ENCODE measurements at regions not wholly inside any gene's neighbourhood (a gene's known extent, or its start where the extent isn't known, plus 50 kb on each side); places are given as distances from the start of the nearest gene placed in this dataset.

- DNase-seq (ENCODE audit: low read depth in 4 of 6, low spot score in 6 of 6) = no peak
- Histone ChIP-seq H3K4me3 (ENCODE audit: low read depth, low read length) (no peak overlapping the region), H3K27me3 (ENCODE audit: control insufficient read depth, insufficient read depth, low read length) (no peaks in the 10 kb centered on the region), H3K9me3 (ENCODE audit: control insufficient read depth, insufficient read depth, low read length) (no peaks in the 10 kb centered on the region), H3K36me3 (ENCODE audit: control insufficient read depth, insufficient read depth, low read length) (no peaks in the 10 kb centered on the region), H3K27ac (ENCODE audit: low read depth, low read length) (no peak overlapping the region), H3K4me1 (ENCODE audit: control insufficient read depth, insufficient read depth, low read length) (no peaks in the 10 kb centered on the region)
- no CpG with 5 or more reads among the region's 1 CpG for WGBS (ENCODE audit: insufficient coverage)
These were observed 559.1 kb upstream of the TRPC7 start for GRCh38 chr5:136924490-136924889.

GRCh38 chr5:136910625-136911024 lies 545.3 kb upstream of the TRPC7 start:
- no peak overlapping the region for H3K27ac ChIP-seq (ENCODE audit: low read depth, low read length)
- WGBS (ENCODE audit: insufficient coverage) = 71% methylated on average over 1 of the region's 2 CpGs
- no peaks in the 10 kb centered on the region for H3K4me1 ChIP-seq (ENCODE audit: control insufficient read depth, insufficient read depth, low read length)
- no peaks in the 10 kb centered on the region for H3K36me3 ChIP-seq (ENCODE audit: control insufficient read depth, insufficient read depth, low read length)
- H3K4me3 ChIP-seq (ENCODE audit: low read depth, low read length) = no peak overlapping the region
- DNase-seq (ENCODE audit: low read depth in 4 of 6, low spot score in 6 of 6) = no peak
- H3K27me3 ChIP-seq (ENCODE audit: control insufficient read depth, insufficient read depth, low read length) = no peaks in the 10 kb centered on the region
- H3K9me3 ChIP-seq (ENCODE audit: control insufficient read depth, insufficient read depth, low read length) = no peaks in the 10 kb centered on the region

GRCh38 chr5:136909906-136910305 lies 544.6 kb upstream of the TRPC7 start:
- no peaks in the 10 kb centered on the region for H3K9me3 ChIP-seq (ENCODE audit: control insufficient read depth, insufficient read depth, low read length)
- no peaks in the 10 kb centered on the region for H3K36me3 ChIP-seq (ENCODE audit: control insufficient read depth, insufficient read depth, low read length)

GRCh38 chr5:136907371-136907770 lies 542.0 kb upstream of the TRPC7 start:
- H3K4me1 ChIP-seq (ENCODE audit: control insufficient read depth, insufficient read depth, low read length) = no peaks in the 10 kb centered on the region
- 40% methylated on average over 1 of the region's 3 CpGs for WGBS (ENCODE audit: insufficient coverage)
- H3K4me3 ChIP-seq (ENCODE audit: low read depth, low read length) = no peak overlapping the region
- no peaks in the 10 kb centered on the region for H3K27me3 ChIP-seq (ENCODE audit: control insufficient read depth, insufficient read depth, low read length)
- DNase-seq (ENCODE audit: low read depth in 4 of 6, low spot score in 6 of 6) = peak in 1 of 6 donors; percentile 76
- H3K36me3 ChIP-seq (ENCODE audit: control insufficient read depth, insufficient read depth, low read length) = no peaks in the 10 kb centered on the region
- no peak overlapping the region for H3K27ac ChIP-seq (ENCODE audit: low read depth, low read length)
- H3K9me3 ChIP-seq (ENCODE audit: control insufficient read depth, insufficient read depth, low read length) = no peaks in the 10 kb centered on the region

More at GRCh38 chr5:136909906-136910305, 544.6 kb upstream of the TRPC7 start:
- Histone ChIP-seq H3K4me3 (ENCODE audit: low read depth, low read length) (no peak overlapping the region), H3K27ac (ENCODE audit: low read depth, low read length) (no peak overlapping the region), H3K27me3 (ENCODE audit: control insufficient read depth, insufficient read depth, low read length) (no peaks in the 10 kb centered on the region), H3K4me1 (ENCODE audit: control insufficient read depth, insufficient read depth, low read length) (no peaks in the 10 kb centered on the region)
- WGBS (ENCODE audit: insufficient coverage) = 100% methylated on average over 1 of the region's 2 CpGs
- DNase-seq (ENCODE audit: low read depth in 4 of 6, low spot score in 6 of 6) = peak in 1 of 6 donors; percentile 15

GRCh38 chr5:136906545-136906944 lies 541.2 kb upstream of the TRPC7 start:
- WGBS (ENCODE audit: insufficient coverage) = no CpG with 5 or more reads among the region's 1 CpG
- H3K4me1 ChIP-seq (ENCODE audit: control insufficient read depth, insufficient read depth, low read length) = no peaks in the 10 kb centered on the region
- no peaks in the 10 kb centered on the region for H3K9me3 ChIP-seq (ENCODE audit: control insufficient read depth, insufficient read depth, low read length)
- H3K36me3 ChIP-seq (ENCODE audit: control insufficient read depth, insufficient read depth, low read length) = no peaks in the 10 kb centered on the region
- DNase-seq (ENCODE audit: low read depth in 4 of 6, low spot score in 6 of 6) = no peak
- H3K27me3 ChIP-seq (ENCODE audit: control insufficient read depth, insufficient read depth, low read length) = no peaks in the 10 kb centered on the region
- no peak overlapping the region for H3K27ac ChIP-seq (ENCODE audit: low read depth, low read length)
- no peak overlapping the region for H3K4me3 ChIP-seq (ENCODE audit: low read depth, low read length)

- Histone ChIP-seq H3K4me3 (ENCODE audit: low read depth, low read length) (no peak overlapping the region), H3K9me3 (ENCODE audit: control insufficient read depth, insufficient read depth, low read length) (no peaks in the 10 kb centered on the region), H3K36me3 (ENCODE audit: control insufficient read depth, insufficient read depth, low read length) (no peaks in the 10 kb centered on the region), H3K27ac (ENCODE audit: low read depth, low read length) (no peak overlapping the region), H3K4me1 (ENCODE audit: control insufficient read depth, insufficient read depth, low read length) (no peaks in the 10 kb centered on the region), H3K27me3 (ENCODE audit: control insufficient read depth, insufficient read depth, low read length) (no peaks in the 10 kb centered on the region)
- DNase-seq (ENCODE audit: low read depth in 4 of 6, low spot score in 6 of 6) = no peak
These were observed 540.2 kb upstream of the TRPC7 start for GRCh38 chr5:136905571-136905970.

- Histone ChIP-seq H3K4me1 (ENCODE audit: control insufficient read depth, insufficient read depth, low read length) (peaks cover 3% of the 10 kb centered on the region), H3K27me3 (ENCODE audit: control insufficient read depth, insufficient read depth, low read length) (no peaks in the 10 kb centered on the region), H3K27ac (ENCODE audit: low read depth, low read length) (no peak overlapping the region), H3K4me3 (ENCODE audit: low read depth, low read length) (no peak overlapping the region), H3K36me3 (ENCODE audit: control insufficient read depth, insufficient read depth, low read length) (no peaks in the 10 kb centered on the region), H3K9me3 (ENCODE audit: control insufficient read depth, insufficient read depth, low read length) (no peaks in the 10 kb centered on the region)
- no peak for DNase-seq (ENCODE audit: low read depth in 4 of 6, low spot score in 6 of 6)
- WGBS (ENCODE audit: insufficient coverage) = no CpG with 5 or more reads among the region's 5 CpGs
These were observed 528.7 kb upstream of the TRPC7 start for GRCh38 chr5:136894070-136894469.

GRCh38 chr5:136892000-136892399 lies 526.7 kb upstream of the TRPC7 start:
- no peaks in the 10 kb centered on the region for H3K36me3 ChIP-seq (ENCODE audit: control insufficient read depth, insufficient read depth, low read length)
- peaks cover 3% of the 10 kb centered on the region for H3K4me1 ChIP-seq (ENCODE audit: control insufficient read depth, insufficient read depth, low read length)
- no peak overlapping the region for H3K4me3 ChIP-seq (ENCODE audit: low read depth, low read length)
- H3K27ac ChIP-seq (ENCODE audit: low read depth, low read length) = no peak overlapping the region
- peak in 1 of 6 donors; percentile 25 for DNase-seq (ENCODE audit: low read depth in 4 of 6, low spot score in 6 of 6)
- no peaks in the 10 kb centered on the region for H3K27me3 ChIP-seq (ENCODE audit: control insufficient read depth, insufficient read depth, low read length)
- H3K9me3 ChIP-seq (ENCODE audit: control insufficient read depth, insufficient read depth, low read length) = no peaks in the 10 kb centered on the region
- WGBS (ENCODE audit: insufficient coverage) = 10% methylated on average over 2 of the region's 3 CpGs

- Histone ChIP-seq H3K4me3 (ENCODE audit: low read depth, low read length) (no peak overlapping the region), H3K4me1 (ENCODE audit: control insufficient read depth, insufficient read depth, low read length) (peaks cover 3% of the 10 kb centered on the region), H3K27me3 (ENCODE audit: control insufficient read depth, insufficient read depth, low read length) (no peaks in the 10 kb centered on the region), H3K27ac (ENCODE audit: low read depth, low read length) (no peak overlapping the region), H3K9me3 (ENCODE audit: control insufficient read depth, insufficient read depth, low read length) (no peaks in the 10 kb centered on the region), H3K36me3 (ENCODE audit: control insufficient read depth, insufficient read depth, low read length) (no peaks in the 10 kb centered on the region)
- 33% methylated on average over 2 of the region's 6 CpGs for WGBS (ENCODE audit: insufficient coverage)
- DNase-seq (ENCODE audit: low read depth in 4 of 6, low spot score in 6 of 6) = peak in 2 of 6 donors; percentile 17 to 46
These were observed 526.0 kb upstream of the TRPC7 start for GRCh38 chr5:136891175-136891972.

- WGBS (ENCODE audit: insufficient coverage) = 54% methylated on average over 2 of the region's 2 CpGs
- H3K9me3 ChIP-seq (ENCODE audit: control insufficient read depth, insufficient read depth, low read length) = no peaks in the 10 kb centered on the region
These were observed 525.2 kb upstream of the TRPC7 start for GRCh38 chr5:136890431-136891148.

More at GRCh38 chr5:136890431-136891148, 525.2 kb upstream of the TRPC7 start:
- H3K4me1 ChIP-seq (ENCODE audit: control insufficient read depth, insufficient read depth, low read length) = peaks cover 3% of the 10 kb centered on the region
- H3K27me3 ChIP-seq (ENCODE audit: control insufficient read depth, insufficient read depth, low read length) = no peaks in the 10 kb centered on the region
- no peak overlapping the region for H3K4me3 ChIP-seq (ENCODE audit: low read depth, low read length)
- H3K36me3 ChIP-seq (ENCODE audit: control insufficient read depth, insufficient read depth, low read length) = no peaks in the 10 kb centered on the region
- H3K27ac ChIP-seq (ENCODE audit: low read depth, low read length) = no peak overlapping the region
- DNase-seq (ENCODE audit: low read depth in 4 of 6, low spot score in 6 of 6) = no peak

Data from spinal cord (tissue), 9 donors.